HCT116 (cell line): ENCODE measurements at regions not wholly inside any gene's neighbourhood (a gene's known extent, or its start where the extent isn't known, plus 50 kb on each side); places are given as distances from the start of the nearest gene placed in this dataset.

Experiments used
- ATAC-seq: fragments of 200-7000 bp; cut with Tn5 transposase; 2 replicates; pipeline ENCODE4 v1.9.1; 2020; ENCODE audit warnings: mild to moderate bottlenecking, moderate library complexity
- BruUV-seq: library from RNA; stranded (reverse); fragments of 400-500 nt; replicated peaks from 2 replicates; lab custom pipeline; 2021; lab: Mats Ljungman, UMichigan
- CTCF ChIA-PET: fragments of 300-600 bp; sonication (Branson Sonifier 250); formaldehyde crosslinking; loops from one replicate; lab custom pipeline; 2021; ENCODE audit warnings: antibody characterized with exemption; lab: Charles Lee
- POLR2A ChIA-PET: fragments of 300-600, 350-600 bp; sonication (Branson Sonifier 250); formaldehyde crosslinking; loops from one replicate; lab custom pipeline; 2021; ENCODE audit warnings: antibody characterized with exemption; lab: Charles Lee
- RAD21 ChIA-PET, 2 experiments: fragments of 300-600 bp; sonication (Branson Sonifier 250); formaldehyde crosslinking; loops; one replicate each; lab custom pipeline; 2023; ENCODE audit warnings: low total read pairs in 2 of 2; ENCODE audit not compliant: uncharacterized antibody in 2 of 2, unreplicated experiment in 2 of 2, low non-redundant PET in 1 of 2; lab: Charles Lee
- DNase-seq: peaks from one replicate; pipeline ENCODE4 v3.0.0-alpha.2; 2010; ENCODE audit warnings: low read depth, low spot score
- H2AFZ ChIP-seq: fragments of 200-600 bp; shearing (Covaris generic), sonication (generic); 2 replicates; pipeline ENCODE4 v1.6.1; 2017; ENCODE audit warnings: low read depth, mixed run types, mixed read lengths, antibody characterized with exemption, low read length; ENCODE audit not compliant: poor library complexity, severe bottlenecking
- H3K27ac ChIP-seq: 2 replicates; pipeline ENCODE4 v1.5.1; 2012; ENCODE audit warnings: low read depth, low read length
- H3K27me3 ChIP-seq: fragments of 200-600 bp; sonication (generic); 2 replicates; pipeline ENCODE4 v1.6.1; 2016; ENCODE audit warnings: mixed run types, low read length, mixed read lengths; ENCODE audit not compliant: insufficient read depth
- H3K36me3 ChIP-seq, 2 experiments: fragments of 200-500 bp in 1 of 2; fragments of 200-600 bp in 1 of 2; sonication (Bioruptor generic) in 1 of 2; sonication (generic) in 1 of 2; 2 replicates each; pipeline versions ENCODE4 v1.5.1 to v1.6.1; 2014 to 2016; ENCODE audit warnings: low read length in 2 of 2, inconsistent platforms in 1 of 2, mixed read lengths in 1 of 2, mixed run types in 1 of 2; ENCODE audit not compliant: insufficient read depth in 2 of 2, control insufficient read depth in 1 of 2
- H3K4me1 ChIP-seq, 2 experiments: fragments of 200-600 bp in 1 of 2; sonication (generic) in 1 of 2; 2 replicates each; pipeline versions ENCODE4 v1.5.1 to v1.6.1; 2012 to 2017; ENCODE audit warnings: low read length in 2 of 2, inconsistent platforms in 1 of 2, mild to moderate bottlenecking in 1 of 2, mixed read lengths in 1 of 2, mixed run types in 1 of 2, moderate library complexity in 1 of 2; ENCODE audit not compliant: insufficient read depth in 2 of 2, control insufficient read depth in 1 of 2
- H3K4me2 ChIP-seq: fragments of 200-600 bp; sonication (generic); 2 replicates; pipeline ENCODE4 v1.6.1; 2017; ENCODE audit warnings: mixed run types, low read length, mixed read lengths
- H3K4me3 ChIP-seq, 2 experiments: fragments of 200-600 bp in 1 of 2; sonication (generic) in 1 of 2; replicated peaks in 1 of 2; 2 replicates each; pipeline ENCODE4 v1.5.1; 2011 to 2016; ENCODE audit warnings: low read length in 2 of 2, control low read depth in 1 of 2, low read depth in 1 of 2, mild to moderate bottlenecking in 1 of 2, mixed read lengths in 1 of 2, mixed run types in 1 of 2
- H3K79me2 ChIP-seq: fragments of 200-600 bp; sonication (generic); 2 replicates; pipeline ENCODE4 v1.6.1; 2017; ENCODE audit warnings: mild to moderate bottlenecking, mixed run types, low read length, moderate library complexity, mixed read lengths; ENCODE audit not compliant: insufficient read depth
- H3K9ac ChIP-seq: fragments of 200-600 bp; sonication (generic); 2 replicates; pipeline ENCODE4 v1.6.1; 2016; ENCODE audit warnings: low read length, mixed read lengths
- H3K9me2 ChIP-seq: fragments of 200-600 bp; sonication (generic), shearing (Covaris generic); 2 replicates; pipeline ENCODE4 v1.6.1; 2017; ENCODE audit warnings: mixed run types, mild to moderate bottlenecking, moderate library complexity; ENCODE audit not compliant: insufficient read depth
- H3K9me3 ChIP-seq, 2 experiments: fragments of 200-500 bp in 1 of 2; fragments of 200-600 bp in 1 of 2; sonication (Bioruptor generic) in 1 of 2; sonication (generic) in 1 of 2; 2 replicates each; pipeline ENCODE4 v1.6.1; 2014 to 2017; ENCODE audit warnings: low read length in 2 of 2, mixed read lengths in 2 of 2, inconsistent platforms in 1 of 2, low read depth in 1 of 2, mild to moderate bottlenecking in 1 of 2, mixed run types in 1 of 2, moderate library complexity in 1 of 2; ENCODE audit not compliant: control insufficient read depth in 1 of 2, insufficient read depth in 1 of 2
- H4K20me1 ChIP-seq: fragments of 200-600 bp; sonication (generic), shearing (Covaris generic); 2 replicates; pipeline ENCODE4 v1.6.1; 2017; ENCODE audit warnings: mixed run types, mild to moderate bottlenecking, moderate library complexity; ENCODE audit not compliant: insufficient read depth
- ELF1 ChIP-seq: IDR thresholded peaks from 2 replicates; pipeline ENCODE4 v1.6.1; 2012; ENCODE audit warnings: low read depth, borderline replicate concordance
- EZH2phosphoT487 ChIP-seq: fragments of 200-600 bp; IDR thresholded peaks from 2 replicates; pipeline ENCODE4 v1.6.1; 2018; ENCODE audit warnings: antibody characterized with exemption, borderline replicate concordance
- FOSL1 ChIP-seq: IDR thresholded peaks from 2 replicates; pipeline ENCODE4 v1.6.1; 2012; ENCODE audit warnings: low read depth
- POLR2A ChIP-seq: IDR thresholded peaks from 2 replicates; pipeline ENCODE4 v1.7.0; 2011; ENCODE audit warnings: borderline replicate concordance; ENCODE audit not compliant: insufficient read depth, insufficient read length; ENCODE audit errors: extremely low read depth
- POLR2AphosphoS5 ChIP-seq: IDR thresholded peaks from 2 replicates; pipeline ENCODE4 v1.6.1; 2011; ENCODE audit warnings: mild to moderate bottlenecking, low read depth, low read length, moderate library complexity
- SIN3A ChIP-seq: IDR thresholded peaks from 2 replicates; pipeline ENCODE4 v1.6.1; 2012; ENCODE audit warnings: low read depth
- SP1 ChIP-seq: IDR thresholded peaks from 2 replicates; pipeline ENCODE4 v1.6.1; 2012; ENCODE audit warnings: low read depth
- YY1 ChIP-seq: IDR thresholded peaks from 2 replicates; pipeline ENCODE4 v1.6.1; 2011; ENCODE audit warnings: low read length, low read depth, moderate library complexity, mild to moderate bottlenecking; ENCODE audit not compliant: insufficient replicate concordance; ENCODE audit errors: extremely low read depth
- ZNF274 ChIP-seq: fragments of 200-500 bp; sonication (Bioruptor generic); IDR thresholded peaks from 2 replicates; pipeline ENCODE4 v1.6.1; 2014; ENCODE audit warnings: mild to moderate bottlenecking, low read depth, low read length, inconsistent platforms
- intact Hi-C: fragments of 100-400 bp; cut with micrococcal nuclease; formaldehyde crosslinking; loops from 2 replicates; pipeline ENCODE4 v1.10.0; 2022
- TF ChIP-seq, protein P1 (sequence below): IDR thresholded peaks from 2 replicates; pipeline ENCODE4 v1.6.1; 2011; ENCODE audit warnings: mild to moderate bottlenecking, low read length, moderate library complexity; ENCODE audit not compliant: insufficient replicate concordance; ENCODE audit errors: extremely low read depth
- TF ChIP-seq, protein P2 (sequence below): IDR thresholded peaks from 2 replicates; pipeline ENCODE4 v1.6.1; 2012; ENCODE audit warnings: low read depth
- TF ChIP-seq, protein P3 (sequence below): IDR thresholded peaks from 2 replicates; pipeline ENCODE4 v1.6.1; 2012

- Histone ChIP-seq H3K9me3 (peaks cover 0 to 18% of the 10 kb centered on the region in 2 experiments; a peak in 2 of 4 replicates), H2AFZ (no peak overlapping the region), H3K79me2 (no peaks in the 10 kb centered on the region), H3K27me3 (no peaks in the 10 kb centered on the region), H3K9me2 (no peaks in the 10 kb centered on the region), H4K20me1 (no peaks in the 10 kb centered on the region), H3K27ac (no peak overlapping the region), H3K4me2 (no peak overlapping the region), H3K4me1 (no peaks in the 10 kb centered on the region), H3K9ac (no peak overlapping the region), H3K4me3 (no peak overlapping the region), H3K36me3 (no peaks in the 10 kb centered on the region)
- TF ChIP-seq POLR2A (no peak), ZNF274 (no peak), YY1 (no peak), EZH2phosphoT487 (no peak), SIN3A (no peak), FOSL1 (no peak)
- no TSS peak for BruUV-seq
- POLR2A ChIA-PET: no interaction called here
- CTCF ChIA-PET: no interaction called here
- intact Hi-C loops: no loop called here
- ATAC-seq (no peak), DNase-seq (no peak)
- RAD21 ChIA-PET: no interaction called here
Measured at GRCh38 chr11:80186692-80187091, 745.9 kb upstream of the TENM4 start.

- Histone ChIP-seq H3K9ac (no peak overlapping the region), H3K4me3 (no peak overlapping the region), H3K27ac (no peak overlapping the region), H3K9me3 (peaks cover 0 to 31% of the 10 kb centered on the region in 2 experiments; a peak in 2 of 4 replicates), H3K27me3 (no peaks in the 10 kb centered on the region), H3K4me2 (no peak overlapping the region), H3K4me1 (no peaks in the 10 kb centered on the region), H2AFZ (no peak overlapping the region), H3K36me3 (no peaks in the 10 kb centered on the region), H4K20me1 (no peaks in the 10 kb centered on the region), H3K79me2 (no peaks in the 10 kb centered on the region), H3K9me2 (no peaks in the 10 kb centered on the region)
- DNase-seq: no peak
- BruUV-seq: no TSS peak
- ATAC-seq: no peak
- TF ChIP-seq ZNF274: no peak
- TF ChIP-seq, protein P1, sequence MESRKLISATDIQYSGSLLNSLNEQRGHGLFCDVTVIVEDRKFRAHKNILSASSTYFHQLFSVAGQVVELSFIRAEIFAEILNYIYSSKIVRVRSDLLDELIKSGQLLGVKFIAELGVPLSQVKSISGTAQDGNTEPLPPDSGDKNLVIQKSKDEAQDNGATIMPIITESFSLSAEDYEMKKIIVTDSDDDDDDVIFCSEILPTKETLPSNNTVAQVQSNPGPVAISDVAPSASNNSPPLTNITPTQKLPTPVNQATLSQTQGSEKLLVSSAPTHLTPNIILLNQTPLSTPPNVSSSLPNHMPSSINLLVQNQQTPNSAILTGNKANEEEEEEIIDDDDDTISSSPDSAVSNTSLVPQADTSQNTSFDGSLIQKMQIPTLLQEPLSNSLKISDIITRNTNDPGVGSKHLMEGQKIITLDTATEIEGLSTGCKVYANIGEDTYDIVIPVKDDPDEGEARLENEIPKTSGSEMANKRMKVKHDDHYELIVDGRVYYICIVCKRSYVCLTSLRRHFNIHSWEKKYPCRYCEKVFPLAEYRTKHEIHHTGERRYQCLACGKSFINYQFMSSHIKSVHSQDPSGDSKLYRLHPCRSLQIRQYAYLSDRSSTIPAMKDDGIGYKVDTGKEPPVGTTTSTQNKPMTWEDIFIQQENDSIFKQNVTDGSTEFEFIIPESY: no peak
- no peak for TF ChIP-seq YY1
- TF ChIP-seq, protein P2, sequence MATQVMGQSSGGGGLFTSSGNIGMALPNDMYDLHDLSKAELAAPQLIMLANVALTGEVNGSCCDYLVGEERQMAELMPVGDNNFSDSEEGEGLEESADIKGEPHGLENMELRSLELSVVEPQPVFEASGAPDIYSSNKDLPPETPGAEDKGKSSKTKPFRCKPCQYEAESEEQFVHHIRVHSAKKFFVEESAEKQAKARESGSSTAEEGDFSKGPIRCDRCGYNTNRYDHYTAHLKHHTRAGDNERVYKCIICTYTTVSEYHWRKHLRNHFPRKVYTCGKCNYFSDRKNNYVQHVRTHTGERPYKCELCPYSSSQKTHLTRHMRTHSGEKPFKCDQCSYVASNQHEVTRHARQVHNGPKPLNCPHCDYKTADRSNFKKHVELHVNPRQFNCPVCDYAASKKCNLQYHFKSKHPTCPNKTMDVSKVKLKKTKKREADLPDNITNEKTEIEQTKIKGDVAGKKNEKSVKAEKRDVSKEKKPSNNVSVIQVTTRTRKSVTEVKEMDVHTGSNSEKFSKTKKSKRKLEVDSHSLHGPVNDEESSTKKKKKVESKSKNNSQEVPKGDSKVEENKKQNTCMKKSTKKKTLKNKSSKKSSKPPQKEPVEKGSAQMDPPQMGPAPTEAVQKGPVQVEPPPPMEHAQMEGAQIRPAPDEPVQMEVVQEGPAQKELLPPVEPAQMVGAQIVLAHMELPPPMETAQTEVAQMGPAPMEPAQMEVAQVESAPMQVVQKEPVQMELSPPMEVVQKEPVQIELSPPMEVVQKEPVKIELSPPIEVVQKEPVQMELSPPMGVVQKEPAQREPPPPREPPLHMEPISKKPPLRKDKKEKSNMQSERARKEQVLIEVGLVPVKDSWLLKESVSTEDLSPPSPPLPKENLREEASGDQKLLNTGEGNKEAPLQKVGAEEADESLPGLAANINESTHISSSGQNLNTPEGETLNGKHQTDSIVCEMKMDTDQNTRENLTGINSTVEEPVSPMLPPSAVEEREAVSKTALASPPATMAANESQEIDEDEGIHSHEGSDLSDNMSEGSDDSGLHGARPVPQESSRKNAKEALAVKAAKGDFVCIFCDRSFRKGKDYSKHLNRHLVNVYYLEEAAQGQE: no peak
- TF ChIP-seq, protein P3, sequence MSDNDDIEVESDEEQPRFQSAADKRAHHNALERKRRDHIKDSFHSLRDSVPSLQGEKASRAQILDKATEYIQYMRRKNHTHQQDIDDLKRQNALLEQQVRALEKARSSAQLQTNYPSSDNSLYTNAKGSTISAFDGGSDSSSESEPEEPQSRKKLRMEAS: no peak
- TF ChIP-seq SP1: no peak
- no peak for TF ChIP-seq ELF1
- TF ChIP-seq POLR2AphosphoS5: no peak
- POLR2A ChIA-PET: no interaction called here
- CTCF ChIA-PET: no interaction called here
- RAD21 ChIA-PET: no interaction called here
- intact Hi-C loops: no loop called here
Measured at GRCh38 chr11:80182901-80183300, 742.1 kb upstream of the TENM4 start.
